ENCODE measurements at regions not wholly inside any gene's neighbourhood (a gene's known extent, or its start where the extent isn't known, plus 50 kb on each side); places are given as distances from the start of the nearest gene placed in this dataset.
"Not testable (repeated sequence)": the region's sequence is repeated elsewhere in the genome, so short reads cannot be mapped to it uniquely, and the experiment has no call there.

DNA sequence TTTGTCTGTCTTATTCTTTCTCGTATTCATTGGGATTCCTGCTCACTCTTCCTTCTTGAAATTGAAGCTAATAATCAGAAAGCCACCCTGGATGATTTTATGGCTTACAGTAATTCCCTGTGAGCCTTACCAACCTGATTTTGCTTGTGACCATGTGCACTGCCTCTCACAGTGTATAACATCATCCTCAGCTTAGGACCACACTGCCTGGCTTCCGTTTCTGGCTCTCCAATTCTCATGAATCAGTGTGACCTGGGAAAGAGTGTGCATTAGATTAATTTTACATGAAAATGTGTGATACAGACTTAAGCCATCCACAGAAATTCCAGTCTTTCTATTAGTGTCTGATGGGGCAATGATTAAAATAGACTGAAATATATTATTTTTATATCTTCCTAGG lies 126.8 kb upstream of the DMRT1 start:
- no peak for DNase-seq (ENCODE audit: low read depth)

DNA sequence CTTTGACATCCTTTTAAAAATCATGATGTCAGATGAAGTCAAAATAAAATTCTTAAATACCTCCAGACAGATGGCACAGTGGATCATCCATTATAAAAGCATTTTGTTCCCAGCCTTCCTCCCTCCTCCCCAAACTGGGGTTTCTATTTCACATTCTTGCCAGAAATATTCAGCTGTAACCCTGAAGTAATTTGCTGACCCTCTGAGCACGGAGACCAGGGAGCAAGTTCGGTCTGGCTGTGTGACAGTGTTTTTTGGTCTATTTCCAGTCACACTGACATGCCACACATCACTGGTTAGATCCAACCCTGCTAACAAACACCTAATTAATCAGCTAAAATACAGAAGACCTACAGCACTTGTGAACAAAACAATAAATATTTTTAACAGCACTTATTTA lies 126.2 kb upstream of the DMRT1 start:
- no peak for DNase-seq (ENCODE audit: low read depth)

DNA sequence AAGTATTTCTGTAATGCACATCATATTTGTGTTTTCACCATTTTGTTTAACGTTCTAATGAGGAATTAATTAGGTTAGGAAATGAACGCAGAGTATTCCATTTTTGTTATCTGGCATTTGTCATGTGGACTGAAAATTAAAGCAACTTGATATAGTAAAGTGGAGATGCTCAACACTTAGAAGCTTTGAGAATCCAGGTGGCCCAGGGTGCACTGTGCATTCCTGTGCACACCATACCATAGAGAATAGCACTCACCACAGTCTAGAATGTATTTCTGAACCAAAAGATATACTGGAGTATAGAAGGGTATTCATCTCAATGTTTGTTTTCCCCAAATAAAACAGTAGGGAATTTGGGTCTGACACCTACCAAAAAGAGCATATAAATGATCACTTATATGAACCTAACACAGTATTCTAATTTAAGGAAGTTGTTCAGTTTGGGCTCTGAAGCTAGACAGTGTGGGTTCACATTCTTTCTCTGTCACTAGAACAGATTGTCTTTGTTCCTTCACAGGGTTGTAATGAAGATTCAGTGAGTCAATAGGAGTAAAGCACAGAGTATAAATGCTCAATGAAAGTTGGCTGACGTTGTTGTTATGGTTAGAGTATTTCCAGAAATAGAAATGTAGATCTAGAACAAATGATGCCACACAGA lies 125.6 kb upstream of the DMRT1 start:
- DNase-seq (ENCODE audit: low read depth), result no peak

DNA sequence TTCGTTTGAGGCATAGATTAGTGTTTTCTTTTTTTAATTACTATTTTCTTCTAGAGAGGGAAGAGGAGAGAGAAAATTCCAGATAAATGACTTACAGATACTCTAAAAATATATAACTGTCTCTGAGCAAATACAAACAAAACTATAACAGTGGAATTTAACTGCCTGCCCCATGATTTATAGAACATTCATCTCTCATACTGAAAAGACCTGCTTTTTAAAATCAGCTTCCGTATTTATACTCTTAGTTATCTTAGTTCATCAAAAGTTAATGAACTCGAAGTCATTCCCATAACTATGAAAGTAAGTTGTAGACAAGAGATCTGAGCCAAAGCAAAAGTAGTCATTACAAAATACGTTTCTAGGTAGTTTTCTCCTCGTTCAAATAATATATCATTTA lies 123.8 kb upstream of the DMRT1 start:
- no peak for DNase-seq (ENCODE audit: low read depth)

DNA sequence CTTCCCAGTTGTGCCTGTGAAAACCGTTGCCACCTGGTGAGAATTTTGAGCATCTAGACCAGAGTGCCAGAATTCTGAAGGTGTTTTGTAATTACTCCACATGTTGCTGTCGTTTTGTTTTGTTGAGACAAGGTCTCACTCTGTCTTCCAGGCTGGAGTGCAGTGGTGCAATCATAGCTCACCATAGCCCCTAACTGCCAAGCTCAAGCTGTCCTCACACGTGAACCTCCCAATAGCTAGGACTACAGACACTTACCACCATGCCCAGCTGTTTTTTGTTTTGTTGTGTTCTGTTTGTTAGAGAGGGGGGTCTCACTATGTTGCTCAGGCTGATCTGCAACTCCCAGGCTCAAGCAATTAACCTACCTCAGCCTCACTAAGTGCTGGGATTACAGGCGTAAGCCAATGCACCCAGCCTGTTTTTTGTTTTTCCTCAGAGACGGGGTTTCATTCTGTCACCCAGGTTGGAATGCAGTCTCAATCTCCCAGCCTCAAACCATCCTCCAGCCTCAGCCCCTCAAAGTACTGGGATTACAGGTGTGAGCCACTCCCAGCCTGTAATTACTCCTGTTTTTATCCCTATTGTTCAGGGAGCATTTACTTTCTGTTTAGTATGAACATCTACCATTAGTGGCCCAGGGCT lies 121.1 kb upstream of the DMRT1 start:
- DNase-seq (ENCODE audit: low read depth), result no peak

DNA sequence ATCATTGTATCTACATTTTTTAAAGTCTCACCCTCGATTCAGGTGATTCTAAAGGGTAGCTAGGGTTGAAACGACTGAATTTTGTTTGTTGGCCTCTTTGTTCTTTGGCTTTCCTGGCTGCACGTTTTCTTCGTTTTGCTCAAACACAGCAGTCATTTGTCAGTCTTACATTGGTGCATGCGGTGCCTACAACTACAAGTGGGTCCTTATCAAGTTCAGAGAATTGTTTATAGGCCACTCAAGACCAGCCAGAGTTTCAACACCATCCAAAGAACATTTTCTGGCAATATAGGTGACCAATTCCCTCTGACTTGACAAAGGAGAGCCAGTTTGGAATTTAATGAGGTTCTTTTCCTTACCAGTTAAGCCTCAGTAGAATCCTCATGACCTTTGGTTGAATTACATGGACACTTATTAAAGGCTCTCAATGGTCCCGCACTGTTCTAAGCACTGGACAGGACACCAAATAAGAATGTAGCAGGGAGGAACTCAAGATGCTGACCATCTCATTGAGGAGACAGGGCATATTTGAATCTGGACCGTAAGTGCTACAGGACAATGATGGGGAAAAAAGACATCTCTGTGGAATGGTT lies 119.0 kb upstream of the DMRT1 start:
- no peak for DNase-seq (ENCODE audit: low read depth)

DNA sequence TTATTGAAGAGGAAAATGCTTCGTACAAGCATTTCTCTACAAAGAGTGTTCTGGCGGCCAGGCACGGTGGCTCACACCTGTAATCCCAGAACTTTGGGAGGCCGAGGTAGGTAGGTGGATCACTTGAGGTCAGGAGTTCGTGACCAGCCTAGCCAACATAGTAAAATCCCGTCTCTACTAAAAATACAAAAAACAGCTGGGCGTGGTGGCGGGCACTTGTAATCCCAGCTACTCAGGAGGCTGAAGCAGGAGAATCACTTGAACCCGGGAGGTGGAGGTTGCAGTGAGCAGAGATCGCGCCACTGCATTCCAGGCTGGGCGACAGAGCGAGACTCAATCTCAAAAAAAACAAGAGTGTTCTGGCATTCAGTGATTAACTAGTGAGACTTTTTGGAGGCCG lies 117.0 kb upstream of the DMRT1 start:
- DNase-seq (ENCODE audit: low read depth), result not testable (repeated sequence)

DNA sequence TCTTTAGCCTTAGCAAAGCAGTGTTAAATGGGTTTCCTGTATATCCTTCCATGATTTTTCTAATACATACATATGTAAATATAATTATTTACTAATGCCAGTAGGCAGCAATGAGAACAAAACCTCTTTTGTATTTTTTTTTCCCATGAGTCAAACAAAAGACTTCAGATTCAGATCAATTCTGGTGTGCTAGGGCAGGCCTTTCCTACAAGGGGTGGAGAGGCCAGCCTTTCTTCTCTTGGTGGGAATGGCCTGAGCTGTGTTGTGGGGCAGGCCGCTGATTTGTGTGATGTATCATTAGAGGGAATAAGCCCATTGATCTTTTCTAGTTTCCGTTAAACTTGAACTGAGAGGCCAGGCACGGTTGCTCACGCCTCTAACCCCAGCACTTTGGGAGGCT lies 115.5 kb upstream of the DMRT1 start:
- no peak for DNase-seq (ENCODE audit: low read depth)

DNA sequence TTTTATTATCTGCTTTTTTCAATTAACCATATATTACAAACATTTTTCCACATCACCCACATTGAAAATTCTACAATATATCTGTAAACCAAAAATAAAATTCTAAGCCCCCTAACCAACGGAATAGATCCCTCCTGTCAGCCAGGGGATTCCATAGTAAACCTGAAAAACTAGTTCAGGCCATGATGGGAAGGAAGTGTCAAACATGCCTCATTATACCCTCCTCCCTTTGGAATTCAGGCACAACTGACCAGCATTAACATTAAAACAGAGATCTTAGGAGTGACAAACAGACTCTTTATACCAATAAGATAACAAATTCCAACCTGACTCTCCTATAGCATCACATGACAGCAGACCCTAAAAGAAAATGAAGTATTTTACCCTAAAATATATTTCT lies 113.7 kb upstream of the DMRT1 start:
- DNase-seq (ENCODE audit: low read depth), result no peak

DNA sequence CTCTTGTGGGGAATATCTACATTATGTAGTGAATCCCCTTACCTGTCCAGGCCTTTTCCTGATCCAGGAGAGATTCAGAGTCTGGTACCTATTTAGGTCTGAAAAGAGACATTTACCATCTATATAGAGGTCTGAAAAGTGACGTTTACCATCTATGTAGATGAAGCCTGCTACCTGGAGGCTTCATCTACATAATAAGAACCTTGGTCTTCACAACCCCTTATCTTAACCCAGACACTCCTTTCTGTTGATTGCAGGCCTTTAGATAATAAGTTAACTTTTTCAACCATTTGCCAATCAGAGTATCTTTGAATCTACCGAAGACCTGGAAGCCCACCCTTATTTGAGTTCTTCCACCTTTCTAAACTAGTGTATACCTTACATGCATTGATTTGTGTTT lies 113.0 kb upstream of the DMRT1 start:
- DNase-seq (ENCODE audit: low read depth), result no peak

DNA sequence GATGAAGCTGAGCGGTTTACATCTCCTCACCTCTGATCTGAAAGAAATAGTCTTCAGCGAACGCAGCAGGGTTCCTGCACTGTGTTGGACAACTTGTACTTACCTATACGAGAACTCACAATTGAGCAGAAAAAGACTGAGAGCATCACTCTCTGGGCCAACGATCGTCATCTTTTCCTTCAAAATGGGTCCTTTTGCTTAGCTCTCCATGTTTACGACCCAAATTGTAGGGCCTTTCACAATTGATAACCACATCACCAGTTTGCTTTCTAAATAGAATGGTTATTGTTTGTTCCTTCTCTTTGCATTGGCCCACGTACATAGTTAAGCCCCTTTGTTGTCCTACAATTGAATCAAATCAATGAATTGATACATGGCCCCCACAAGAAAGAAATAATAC lies 110.0 kb upstream of the DMRT1 start:
- DNase-seq (ENCODE audit: low read depth), result no peak

DNA sequence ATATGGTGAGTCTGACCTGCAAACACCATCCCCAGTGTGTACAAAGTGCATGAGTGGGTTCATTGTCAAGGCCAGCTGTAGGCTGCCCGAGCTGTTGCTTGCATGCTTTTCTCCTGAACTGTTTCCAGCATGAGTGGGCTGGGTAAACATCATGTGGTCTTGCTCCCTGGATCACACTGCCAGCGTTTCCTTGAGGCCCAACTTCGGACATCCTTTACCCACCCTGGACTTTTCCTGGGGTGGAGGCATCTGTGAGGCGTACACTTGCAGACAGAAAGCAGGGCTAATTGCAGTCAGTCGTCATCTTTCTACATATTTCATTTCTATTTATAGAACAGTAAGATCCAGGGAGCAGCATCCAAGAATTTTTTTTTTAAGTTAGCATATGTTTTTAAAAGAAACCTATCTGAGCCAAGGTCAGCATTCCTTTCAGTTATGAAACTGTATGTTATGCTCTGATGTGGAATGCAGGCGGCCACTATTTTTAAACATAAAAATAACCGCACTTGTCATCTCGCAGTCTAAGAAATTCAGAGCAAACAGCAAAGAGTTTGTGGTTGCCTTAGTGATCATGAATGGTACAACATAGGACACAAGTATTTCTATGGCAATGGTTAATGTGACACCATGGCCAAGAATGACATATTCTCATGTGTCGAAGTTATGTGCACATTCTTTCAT lies 106.5 kb upstream of the DMRT1 start:
- no peak for DNase-seq (ENCODE audit: low read depth)

DNA sequence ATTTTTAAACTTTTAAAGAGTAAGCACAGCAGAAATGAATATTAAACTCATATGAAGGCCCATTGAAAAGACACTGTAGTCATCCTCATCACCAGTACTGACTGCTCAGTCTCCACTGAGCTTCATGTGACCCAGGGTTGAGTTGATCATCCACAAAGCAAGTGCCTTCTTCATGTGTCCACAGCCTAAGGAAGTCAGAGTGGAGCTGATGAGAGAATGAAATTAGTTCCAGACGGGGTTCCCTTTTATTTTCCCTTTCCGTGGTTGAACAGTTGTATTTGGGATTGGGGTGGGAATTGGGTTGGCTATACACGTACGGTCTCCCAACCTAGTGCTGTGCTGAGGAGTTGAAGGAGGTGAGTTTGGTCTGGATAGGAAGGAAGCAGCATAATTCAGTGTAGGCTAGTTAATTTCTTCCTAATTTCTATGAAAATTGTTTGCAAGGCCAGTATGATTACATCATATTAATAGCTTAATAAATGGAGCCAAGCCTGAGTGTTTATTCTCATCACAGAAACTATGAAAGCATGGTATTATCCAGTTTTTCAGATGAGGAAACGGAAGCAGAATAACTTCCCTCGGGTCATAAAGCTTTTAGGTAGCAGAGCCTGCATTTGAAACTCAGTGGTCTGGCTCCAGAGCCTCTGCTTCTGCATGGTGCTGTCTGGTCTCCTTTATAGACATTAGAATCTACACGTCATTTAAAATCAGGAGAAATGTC lies 103.9 kb upstream of the DMRT1 start:
- no peak for DNase-seq (ENCODE audit: low read depth)

DNA sequence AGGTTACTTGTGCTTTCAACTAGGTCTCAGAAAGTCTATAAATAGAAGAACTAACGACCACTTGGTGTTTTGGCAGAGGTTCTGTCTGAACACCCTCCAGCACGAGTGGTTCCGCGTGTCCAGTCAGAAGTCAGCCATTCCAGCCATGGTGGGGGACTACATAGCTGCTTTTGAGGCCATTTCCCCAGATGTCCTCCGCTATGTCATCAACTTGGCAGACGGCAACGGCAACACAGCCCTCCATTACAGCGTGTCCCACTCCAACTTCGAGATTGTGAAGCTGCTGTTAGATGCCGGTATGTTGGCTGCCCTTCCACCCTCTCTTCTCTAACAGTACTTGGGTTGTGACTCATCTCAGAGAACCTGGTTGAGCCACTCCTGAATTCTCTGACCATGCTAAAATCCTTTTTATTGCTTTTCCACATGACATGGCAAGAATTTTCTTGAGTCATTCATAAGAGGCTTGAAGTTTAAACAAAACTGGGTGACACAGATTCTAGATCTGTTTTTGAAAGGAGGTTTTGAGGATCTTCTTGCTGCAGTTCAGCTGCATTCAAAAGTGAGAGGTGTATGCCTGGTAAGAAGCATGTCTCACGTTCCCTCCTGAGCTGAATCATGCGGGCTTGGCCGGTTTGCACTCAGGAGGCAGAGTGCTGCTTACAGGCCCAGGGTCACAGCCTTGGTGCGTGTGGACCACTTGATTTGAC lies 103.1 kb upstream of the DMRT1 start:
- no peak for DNase-seq (ENCODE audit: low read depth)

DNA sequence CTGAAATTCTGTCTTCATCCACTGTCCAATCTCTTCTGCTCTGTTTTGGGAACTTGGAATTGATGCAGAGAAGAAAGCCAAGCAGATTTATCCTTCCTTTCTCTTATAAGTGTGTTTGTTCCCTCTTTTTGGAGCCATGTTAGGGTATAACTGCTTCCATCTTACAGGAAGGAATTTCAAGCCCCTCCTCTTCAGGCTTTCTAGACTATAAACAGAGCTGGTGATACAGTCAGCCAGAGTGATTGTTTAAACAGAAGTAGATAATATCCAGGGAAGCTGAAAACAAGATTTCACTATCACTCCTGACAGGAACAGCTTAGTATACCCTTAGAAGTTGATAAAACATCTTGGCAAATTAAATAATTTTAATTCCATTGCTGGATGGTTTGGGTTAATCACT lies 102.1 kb upstream of the DMRT1 start:
- DNase-seq (ENCODE audit: low read depth), result no peak

DNA sequence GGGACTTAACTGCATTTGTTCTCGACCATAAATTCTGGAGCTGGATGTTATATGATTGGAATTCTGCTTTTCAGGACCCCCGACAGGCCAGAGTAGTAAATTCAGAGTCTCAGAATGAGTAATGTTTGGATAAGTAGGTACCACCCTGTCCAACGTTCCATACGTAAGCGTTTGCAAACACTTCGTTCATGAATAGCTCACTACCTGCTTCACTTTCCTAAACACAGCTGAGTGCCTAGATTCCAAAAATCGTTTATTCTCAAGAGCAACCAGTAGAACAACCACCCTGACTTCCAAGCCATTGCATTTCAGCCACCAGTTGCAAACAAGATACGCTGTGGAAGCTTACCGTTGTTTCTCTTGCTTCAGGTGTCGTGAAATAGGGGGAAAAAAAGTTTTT lies 101.3 kb upstream of the DMRT1 start:
- DNase-seq (ENCODE audit: low read depth), result no peak

DNA sequence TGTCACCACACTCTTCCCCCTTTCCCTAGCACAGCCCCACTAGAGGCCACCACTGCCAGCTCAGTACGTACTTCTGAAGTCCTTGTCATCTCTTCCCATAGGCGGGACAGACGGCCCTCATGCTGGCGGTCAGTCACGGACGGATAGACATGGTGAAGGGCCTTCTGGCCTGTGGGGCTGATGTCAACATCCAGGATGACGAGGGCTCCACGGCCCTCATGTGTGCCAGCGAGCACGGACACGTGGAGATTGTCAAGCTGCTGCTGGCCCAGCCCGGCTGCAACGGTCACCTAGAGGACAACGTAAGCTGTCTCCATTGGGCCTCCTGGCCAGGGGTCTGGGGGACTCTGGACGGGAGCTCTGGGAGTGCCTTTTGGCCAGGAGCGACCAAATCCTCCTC lies 99.4 kb upstream of the DMRT1 start:
- no peak for DNase-seq (ENCODE audit: low read depth)

DNA sequence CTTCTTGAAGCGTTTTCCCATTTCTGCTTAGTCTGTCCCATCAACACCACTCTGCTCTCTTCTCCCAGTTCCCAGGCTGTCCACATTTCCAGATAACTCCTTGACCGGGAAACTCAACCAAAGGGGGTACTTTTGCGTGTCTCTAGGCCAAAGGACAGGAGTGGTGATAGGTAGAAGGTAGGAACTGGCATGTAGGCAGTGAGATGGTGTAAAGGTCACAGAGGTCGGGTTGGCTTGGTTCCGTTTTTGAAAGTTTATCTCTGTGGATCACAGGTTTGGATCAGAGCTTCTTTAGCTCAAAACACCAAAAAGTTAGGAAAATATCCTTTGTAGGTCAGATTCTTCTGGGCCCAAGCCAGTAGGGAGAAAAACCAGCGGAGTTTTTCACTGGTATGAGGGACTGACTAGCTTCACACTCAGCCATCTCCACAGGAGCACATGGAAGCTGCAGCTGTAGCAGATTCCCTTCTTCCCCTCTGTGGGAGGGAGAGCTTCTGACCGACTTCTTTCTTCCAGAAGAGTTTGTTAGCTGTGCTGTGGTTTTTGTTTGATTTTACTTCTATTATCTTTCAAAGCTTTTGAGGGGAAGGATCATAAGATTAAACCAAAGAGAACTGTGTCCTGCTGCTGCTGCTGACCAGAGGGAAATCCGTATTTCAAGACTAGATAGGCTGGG lies 98.4 kb upstream of the DMRT1 start:
- DNase-seq (ENCODE audit: low read depth), result no peak

DNA sequence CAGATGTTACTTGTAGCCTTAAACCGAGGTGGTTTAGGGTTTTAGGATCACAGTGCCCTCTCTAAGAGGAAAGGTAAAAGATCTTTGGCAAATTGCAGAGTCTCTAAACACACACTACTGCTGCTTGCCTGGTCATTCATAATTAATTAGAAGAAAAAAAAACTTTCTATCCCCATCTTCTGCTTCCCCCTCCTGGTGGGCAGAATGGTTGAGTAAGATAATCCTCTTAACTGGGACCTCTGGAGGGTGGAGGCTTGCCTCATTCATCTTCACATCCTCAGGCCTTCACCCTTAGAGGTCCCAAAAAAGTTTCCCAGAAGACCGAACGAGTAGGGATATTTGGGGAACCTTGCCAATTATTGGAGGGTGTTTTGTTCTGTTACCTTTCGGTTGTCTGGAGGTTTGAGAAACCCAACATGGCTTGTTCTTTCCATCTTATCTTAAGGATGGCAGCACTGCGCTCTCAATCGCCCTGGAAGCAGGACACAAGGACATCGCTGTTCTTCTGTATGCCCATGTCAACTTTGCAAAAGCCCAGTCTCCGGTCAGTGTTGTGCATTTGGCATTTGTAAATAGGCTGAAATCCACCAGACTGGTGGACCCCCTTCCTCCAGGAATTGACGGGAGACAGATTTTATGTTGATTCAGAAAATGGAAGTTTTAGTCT lies 97.3 kb upstream of the DMRT1 start:
- DNase-seq (ENCODE audit: low read depth), result no peak

DNA sequence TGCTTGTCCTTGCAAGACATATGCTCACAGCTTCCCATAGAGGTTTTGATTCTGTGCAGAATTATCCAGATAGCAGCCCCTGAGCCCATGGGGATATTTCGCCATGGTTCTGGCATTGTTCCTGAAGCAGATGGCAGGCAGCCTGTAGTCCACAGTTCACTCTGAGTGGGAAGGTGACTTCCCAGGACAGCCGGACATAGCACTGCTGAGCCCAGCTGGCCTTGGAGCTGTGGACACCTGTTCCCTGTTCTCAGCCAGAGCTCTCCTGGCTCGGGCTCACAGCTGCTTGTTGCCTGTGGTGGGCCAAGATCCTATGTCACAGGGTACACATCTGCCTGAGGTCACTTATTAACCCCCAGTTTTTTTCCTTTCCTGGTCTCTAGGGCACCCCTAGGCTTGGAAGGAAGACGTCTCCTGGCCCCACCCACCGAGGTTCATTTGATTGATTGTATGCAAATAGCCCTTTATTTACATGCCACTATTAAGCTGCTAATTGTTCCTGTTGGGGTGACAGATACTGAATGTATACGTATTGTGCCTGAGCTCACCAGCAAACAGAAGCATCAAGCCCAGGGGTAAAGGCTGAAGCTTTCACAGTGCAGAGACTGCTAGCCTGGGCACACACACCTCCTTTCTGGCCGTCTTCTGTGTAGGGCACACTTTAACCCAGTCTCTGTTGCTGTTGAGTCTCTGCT lies 96.6 kb upstream of the DMRT1 start:
- DNase-seq (ENCODE audit: low read depth), result no peak

Data from stimulated activated CD8-positive, alpha-beta memory T cell treated with anti-CD3 and anti-CD28 coated beads, Interleukin-12 subunit alpha, Interleukin-12 subunit beta, amount 100 ng/mL, for 4 hours (primary cell).